DMS153 treated with DMSO at 0.1 percent for 48 hours (cell line): ENCODE measurements at regions not wholly inside any gene's neighbourhood (a gene's known extent, or its start where the extent isn't known, plus 50 kb on each side); places are given as distances from the start of the nearest gene placed in this dataset.
A peak's percentile ranks its signal among the peaks of the same experiment; 100 is the strongest.
"Not testable (repeated sequence)": the region's sequence is repeated elsewhere in the genome, so short reads cannot be mapped to it uniquely, and the experiment has no call there.

Experiments
- DNase-seq: peaks from one replicate; lab custom pipeline; 2025; ENCODE audit not compliant: unreplicated experiment; lab: John Stamatoyannopoulos, UW

DNA sequence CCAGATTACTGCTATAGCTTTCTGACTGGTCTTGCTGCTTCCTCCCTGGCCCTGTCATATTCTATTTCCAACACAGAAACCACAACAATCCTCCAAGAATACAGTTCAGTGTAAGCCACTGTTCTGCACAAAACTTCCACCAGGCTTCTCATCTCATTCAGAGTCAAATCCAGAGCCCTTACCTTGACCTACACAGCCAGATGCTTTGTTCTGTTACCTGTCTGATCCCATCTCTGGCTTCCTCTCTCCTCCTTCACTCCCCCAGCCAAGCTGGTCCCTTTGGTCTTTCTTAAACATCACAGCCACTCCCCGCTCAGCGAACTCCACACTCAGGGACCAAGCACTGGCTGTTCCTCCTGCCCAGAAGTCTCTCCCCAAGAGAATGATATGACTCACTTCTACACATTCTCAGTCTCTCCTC lies 84.8 kb upstream of the BMP2K start:
- DNase-seq: no peak

- DNase-seq: no peak
These were observed 84.0 kb upstream of the BMP2K start for GRCh38 chr4:78691971-78692821.

DNA sequence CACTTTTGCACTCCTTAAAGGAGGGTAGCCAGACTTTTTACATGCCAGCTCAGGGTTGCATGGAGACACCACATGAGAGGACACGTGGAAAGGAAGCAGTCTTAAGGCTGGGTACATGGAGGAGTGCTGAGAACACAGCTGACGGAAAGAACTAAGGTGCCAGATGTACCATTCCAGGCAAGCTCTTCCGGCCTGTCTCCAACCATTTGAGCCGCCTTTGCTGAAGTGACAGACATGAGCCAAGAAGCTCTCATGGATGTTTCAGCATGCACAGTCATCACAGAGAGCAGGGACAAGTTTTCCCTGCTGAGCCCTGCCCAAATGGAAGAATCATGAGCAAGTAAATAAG lies 83.4 kb upstream of the BMP2K start:
- no peak for DNase-seq

DNA sequence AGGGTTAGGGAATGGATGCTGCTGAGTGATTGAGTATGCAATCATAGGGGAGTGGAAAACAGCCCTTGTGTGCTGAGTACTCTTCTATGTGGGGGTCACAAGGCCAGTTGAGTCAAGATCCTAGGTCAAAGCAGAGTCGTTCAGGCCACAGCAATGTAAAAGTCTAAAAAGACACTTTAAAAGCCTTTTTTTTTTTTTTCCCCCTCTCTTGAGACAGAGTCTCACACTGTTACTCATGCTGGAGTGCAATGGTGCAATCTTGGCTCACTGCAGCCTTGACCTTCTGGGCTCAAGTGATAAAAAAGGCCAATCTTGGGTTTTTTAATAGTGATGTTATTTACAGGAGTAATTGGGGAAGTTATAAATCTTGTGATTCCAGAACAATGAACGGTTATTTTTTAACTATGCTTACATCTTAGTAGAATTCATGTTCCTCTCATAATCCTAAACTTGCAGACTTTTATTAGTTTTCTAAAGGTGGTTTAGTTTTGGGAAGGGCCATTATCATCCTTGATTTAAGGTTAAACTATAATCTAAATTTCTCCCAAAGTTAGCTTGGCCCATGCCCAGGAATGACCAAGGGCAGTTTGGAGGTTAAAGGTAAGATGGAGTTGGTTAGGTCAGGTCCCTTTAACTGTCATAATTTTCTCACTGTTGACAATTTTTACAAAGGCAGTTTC lies 82.2 kb upstream of the BMP2K start:
- no peak for DNase-seq

DNA sequence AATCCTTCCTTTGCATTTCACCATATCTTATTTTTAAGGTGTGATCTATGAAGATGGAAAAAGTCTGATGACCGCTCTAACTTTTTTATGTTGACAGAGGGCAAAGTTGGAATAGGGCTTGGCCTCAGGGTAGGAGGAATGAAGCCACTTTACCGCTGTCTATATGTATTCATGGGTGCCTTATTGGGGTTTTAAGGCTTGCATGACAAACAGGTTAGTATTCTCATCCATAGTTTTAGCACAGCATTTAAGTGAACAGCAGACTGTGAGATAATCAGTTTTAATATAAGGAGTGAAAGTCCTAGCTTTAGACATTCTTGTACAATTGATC lies 81.7 kb upstream of the BMP2K start:
- DNase-seq: no peak

GRCh38 chr4:78695910-78696309 lies 80.2 kb upstream of the BMP2K start:
- DNase-seq: no peak

DNA sequence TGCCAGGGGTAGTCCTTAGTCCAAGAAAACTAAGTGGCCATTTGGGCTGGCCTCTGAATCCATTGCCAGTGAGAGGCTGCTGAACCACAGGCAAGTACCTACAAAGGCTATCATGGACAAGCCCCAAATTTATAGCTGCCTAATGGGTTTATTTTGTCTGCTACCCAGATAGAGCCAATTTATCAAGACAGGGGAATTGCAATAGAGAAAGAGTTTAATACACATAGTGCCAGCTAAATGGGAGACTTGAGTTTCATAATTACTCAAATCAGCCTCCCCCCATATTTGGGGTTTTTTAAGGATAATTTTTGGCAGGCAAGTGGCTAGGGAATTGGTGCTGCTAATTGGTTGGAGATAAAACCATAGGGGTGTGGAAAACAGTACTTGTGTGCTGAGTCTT lies 73.1 kb upstream of the BMP2K start:
- DNase-seq: no peak

DNA sequence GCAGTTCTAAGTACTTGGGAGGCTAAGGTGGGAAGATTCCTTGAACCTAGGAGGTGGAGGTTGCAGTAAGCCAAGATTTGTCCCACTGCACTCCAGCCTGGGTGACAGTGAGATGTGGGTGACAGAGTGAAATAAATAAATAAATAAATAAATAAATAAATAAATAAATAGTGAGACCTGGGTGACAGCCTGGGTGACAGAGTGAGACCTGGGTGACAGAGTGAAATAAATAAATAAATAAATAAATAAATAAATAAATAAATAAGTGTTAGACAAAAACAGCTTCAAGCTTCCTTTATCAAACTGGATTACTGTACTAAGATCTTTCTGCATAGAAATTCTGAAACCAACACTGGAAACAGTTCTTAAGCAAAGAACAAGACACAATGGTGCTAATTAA lies 71.8 kb upstream of the BMP2K start:
- DNase-seq: no peak

DNA sequence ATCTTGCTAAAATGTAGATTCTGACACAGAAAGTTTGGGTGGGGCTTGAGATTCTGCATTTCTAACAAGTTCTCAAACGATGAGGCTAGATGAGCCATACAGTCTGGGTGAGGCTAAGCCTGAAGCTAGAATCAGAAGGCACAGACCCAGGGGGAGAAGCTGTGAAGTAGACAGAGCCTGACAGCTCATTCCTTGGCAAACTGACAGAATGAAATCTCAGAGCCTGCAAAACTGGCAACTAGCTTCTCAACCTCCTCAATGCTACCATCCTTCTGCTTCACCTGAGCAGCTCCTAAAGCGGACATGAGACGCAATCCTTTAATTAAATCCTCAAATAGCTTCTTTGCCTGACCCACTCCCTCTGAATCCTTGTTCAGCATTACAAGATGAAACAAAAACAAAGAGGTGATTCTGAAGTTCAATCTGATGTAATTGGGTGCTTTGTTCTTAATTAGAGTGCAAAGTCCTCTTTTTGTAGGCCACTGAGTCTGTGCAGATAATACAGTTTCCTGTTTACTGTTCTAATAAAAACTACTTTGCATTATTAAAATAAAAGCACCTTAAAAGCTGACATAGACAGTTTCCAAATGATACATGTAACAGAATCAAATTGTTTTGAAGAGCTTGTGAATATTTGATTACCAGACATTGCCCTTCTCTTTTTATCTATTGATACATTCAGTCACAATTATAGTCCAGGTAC lies 71.0 kb upstream of the BMP2K start:
- no peak for DNase-seq

DNA sequence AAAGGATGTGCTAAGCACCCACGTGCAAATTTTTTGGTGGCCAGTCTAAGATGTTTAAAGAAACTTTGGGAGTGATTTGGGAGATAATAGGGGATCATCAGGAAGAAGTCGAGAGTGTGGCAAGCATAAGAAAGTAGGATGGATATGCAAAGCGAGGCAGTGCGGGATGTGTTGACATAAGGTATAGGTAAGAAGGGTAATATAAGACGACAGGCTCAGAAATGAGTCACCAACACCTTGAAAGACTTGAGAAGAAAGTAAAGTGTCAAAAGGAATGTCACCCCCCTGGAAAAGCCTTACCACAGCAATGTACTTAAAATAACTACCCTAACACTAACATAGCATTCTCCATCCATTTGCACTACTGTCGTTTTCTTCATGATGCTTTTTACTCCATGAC lies 69.8 kb upstream of the BMP2K start:
- no peak for DNase-seq

DNA sequence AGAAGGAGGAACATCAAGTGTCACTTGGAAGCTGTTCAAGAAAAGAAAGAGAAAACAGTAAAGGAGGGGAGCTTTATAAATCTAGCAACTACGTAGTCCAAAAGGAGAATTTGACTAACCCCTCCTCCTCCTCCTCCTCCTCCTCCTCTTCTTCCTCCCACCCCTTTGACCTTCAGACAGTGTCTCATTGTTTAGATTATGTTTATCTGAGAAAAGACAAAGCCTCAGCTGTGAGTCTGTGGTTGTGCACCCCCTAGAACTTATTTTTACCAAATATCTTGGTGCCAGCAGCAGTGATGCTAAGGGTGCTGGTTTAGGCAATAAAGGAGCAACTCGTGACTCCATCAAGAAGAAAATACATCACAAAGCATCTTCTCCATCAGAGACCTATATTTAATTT lies 68.9 kb upstream of the BMP2K start:
- no peak for DNase-seq

DNA sequence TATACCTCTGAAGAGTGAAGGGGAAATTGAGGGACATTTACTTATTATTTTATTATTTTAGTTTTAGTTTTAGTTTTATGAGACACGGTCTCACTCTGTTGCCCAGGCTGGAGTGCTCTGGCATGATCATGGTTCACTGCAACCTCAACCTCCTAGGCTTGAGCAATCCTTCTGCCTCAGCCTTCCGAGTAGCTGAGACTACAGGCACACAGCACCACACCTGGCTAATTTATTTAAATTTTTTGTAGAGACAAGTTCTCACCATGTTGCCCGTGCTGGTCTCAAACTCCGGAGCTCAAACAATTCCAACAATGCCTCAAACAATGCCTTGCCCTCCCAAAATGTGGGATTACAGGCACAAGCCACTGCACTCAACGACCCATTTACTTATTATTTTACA lies 68.4 kb upstream of the BMP2K start:
- DNase-seq: no peak

DNA sequence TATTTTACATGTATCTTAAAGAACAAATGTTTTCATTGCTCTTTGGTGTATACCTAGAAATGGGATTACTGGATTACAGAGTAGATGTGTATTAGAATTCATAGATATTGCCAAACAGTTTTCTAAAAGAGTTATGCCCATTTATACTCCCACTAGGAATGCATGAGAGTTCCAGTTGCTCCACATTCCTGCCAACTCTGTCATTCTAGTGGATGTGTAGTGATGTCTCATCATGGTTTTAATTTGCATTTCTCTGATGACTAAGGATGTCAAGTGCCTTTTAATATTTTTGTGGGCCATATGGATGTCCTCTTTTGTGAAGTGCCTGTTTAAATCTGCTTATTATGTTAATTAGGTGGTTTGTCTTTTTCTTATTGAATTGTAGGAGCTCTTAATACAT lies 65.6 kb upstream of the BMP2K start:
- no peak for DNase-seq

GRCh38 chr4:78711676-78712075 lies 64.5 kb upstream of the BMP2K start:
- no peak for DNase-seq

- not testable (repeated sequence) for DNase-seq
These were observed 61.6 kb upstream of the BMP2K start for GRCh38 chr4:78714598-78714997.

- not testable (repeated sequence) for DNase-seq
These were observed 60.8 kb upstream of the BMP2K start for GRCh38 chr4:78715372-78715771.

GRCh38 chr4:78717712-78718111 lies 58.4 kb upstream of the BMP2K start:
- DNase-seq: not testable (repeated sequence)

DNA sequence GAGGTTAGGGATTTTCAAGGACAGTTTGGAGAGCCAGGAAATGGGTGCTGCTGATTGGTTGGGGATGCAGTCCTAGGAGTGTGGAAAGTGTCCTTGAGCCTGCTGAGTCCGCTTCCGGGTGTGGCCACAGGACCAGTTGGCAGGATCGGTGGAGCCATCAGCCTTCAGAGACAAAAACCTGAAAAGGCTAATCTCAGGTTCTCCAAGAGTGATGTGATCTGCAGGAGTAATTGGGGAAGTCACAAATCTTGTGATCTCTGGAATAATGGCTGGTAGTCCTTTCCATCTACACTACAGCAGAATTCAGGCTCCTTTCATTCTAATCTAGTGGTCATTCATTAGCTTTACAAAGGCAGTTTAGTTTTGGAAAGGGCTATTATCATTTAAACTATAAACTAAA lies 55.9 kb upstream of the BMP2K start:
- DNase-seq: no peak

- DNase-seq: no peak
These were observed 55.0 kb upstream of the BMP2K start for GRCh38 chr4:78720994-78721677.

- DNase-seq: no peak
These were observed 54.4 kb upstream of the BMP2K start for GRCh38 chr4:78721747-78722146.

GRCh38 chr4:78722320-78722719 lies 53.8 kb upstream of the BMP2K start:
- no peak for DNase-seq

DNA sequence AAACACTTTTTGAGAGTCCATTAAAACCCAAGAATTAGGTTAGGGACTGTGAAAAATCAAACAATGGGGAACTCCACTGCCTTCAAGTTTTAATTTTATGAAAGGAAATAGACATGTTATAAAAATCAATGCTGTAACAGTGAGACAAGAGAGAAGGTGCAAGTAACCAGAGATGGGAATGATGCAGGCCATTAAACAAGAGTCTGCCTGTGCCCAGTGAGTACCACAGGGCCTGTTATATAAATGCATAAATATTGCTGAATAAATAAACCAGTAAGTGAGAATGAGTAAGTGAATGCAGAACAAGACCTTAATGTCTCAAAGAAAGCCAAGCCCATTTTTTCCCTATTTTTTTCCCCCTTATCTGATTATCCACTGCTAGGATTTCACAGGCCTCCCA lies 53.3 kb upstream of the BMP2K start:
- peak; percentile 10 for DNase-seq
